ENCODE measurements at regions not wholly inside any gene's neighbourhood (a gene's known extent, or its start where the extent isn't known, plus 50 kb on each side); places are given as distances from the start of the nearest gene placed in this dataset.
"Not testable (repeated sequence)": the region's sequence is repeated elsewhere in the genome, so short reads cannot be mapped to it uniquely, and the experiment has no call there.

GRCh38 chr10:4434105-4434504, 391.9 kb upstream of the AKR1E2 start:
- DNase-seq, result no peak

- no peak for DNase-seq
Observed at GRCh38 chr10:4431114-4431863, 394.7 kb upstream of the AKR1E2 start.

- DNase-seq, result no peak
Observed at GRCh38 chr10:4429571-4429970, 396.4 kb upstream of the AKR1E2 start.

DNA sequence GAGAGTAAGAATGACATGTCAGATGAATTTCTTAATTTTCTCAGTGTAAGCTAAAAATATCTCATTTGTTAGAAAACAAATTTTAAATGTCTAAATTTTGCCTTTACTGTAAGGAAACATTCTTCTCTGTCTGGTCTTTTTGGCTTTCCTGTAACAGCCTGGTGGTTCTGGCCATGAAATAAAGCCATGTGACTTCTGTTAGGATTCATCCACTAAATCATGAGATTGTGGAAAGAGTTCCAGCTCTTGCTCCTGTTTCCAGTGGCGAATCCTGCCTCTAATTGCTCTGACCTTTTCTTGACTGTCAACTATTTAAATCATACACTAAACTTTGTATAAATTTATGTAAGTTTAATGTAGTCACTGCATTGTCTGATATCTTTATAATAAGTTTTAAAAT, 398.5 kb upstream of the AKR1E2 start:
- no peak for DNase-seq

GRCh38 chr10:4426866-4427265, 399.1 kb upstream of the AKR1E2 start:
- DNase-seq, result no peak

- DNase-seq, result no peak
Observed at GRCh38 chr10:4409319-4409718, 416.7 kb upstream of the AKR1E2 start.

- DNase-seq, result no peak
Observed at GRCh38 chr10:4407783-4408182, 418.2 kb upstream of the AKR1E2 start.

- DNase-seq, result no peak
Observed at GRCh38 chr10:4405828-4406227, 420.2 kb upstream of the AKR1E2 start.

- DNase-seq, result no peak
Observed at GRCh38 chr10:4403638-4404252, 422.3 kb upstream of the AKR1E2 start.

GRCh38 chr10:4401080-4401479, 424.9 kb upstream of the AKR1E2 start:
- DNase-seq, result not testable (repeated sequence)

DNA sequence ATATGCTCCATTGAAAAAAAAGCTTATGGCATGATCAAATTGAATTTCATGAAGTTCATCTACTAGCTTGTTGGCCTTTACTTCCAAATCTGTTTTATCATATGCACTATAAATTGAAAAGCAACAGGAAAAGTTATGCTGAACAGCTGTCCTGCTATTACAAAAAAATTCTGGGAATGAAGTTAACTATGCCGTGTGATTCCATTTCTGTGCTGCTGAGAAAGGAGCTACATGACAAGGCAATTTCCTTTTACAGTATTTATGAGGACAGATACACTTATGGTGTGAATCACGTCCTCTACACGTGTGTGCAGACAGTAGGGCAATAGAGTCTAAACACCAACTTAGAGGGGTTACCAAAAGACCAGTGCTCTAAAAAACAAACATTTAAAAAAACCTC, 426.5 kb upstream of the AKR1E2 start:
- DNase-seq, result no peak

DNA sequence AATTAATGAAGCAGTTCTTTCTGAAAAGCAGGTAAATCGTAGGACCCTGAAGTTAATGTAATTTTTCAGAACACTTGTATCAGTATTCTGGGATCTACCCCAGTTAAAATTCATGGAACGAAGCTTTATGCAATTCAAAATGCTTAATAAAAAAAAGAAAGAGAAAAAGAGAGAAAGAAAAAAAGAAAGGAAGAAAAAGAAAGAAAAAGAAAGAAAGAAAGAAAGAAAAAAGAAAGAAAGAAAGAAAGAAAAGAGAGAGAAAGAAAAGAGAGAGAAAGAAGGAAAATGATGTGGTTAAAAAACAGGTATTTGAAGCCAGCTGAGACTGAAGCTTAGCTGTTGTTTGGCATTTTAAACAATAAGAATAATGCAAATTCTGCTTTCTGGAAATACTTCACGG, 427.4 kb upstream of the AKR1E2 start:
- DNase-seq, result no peak

DNA sequence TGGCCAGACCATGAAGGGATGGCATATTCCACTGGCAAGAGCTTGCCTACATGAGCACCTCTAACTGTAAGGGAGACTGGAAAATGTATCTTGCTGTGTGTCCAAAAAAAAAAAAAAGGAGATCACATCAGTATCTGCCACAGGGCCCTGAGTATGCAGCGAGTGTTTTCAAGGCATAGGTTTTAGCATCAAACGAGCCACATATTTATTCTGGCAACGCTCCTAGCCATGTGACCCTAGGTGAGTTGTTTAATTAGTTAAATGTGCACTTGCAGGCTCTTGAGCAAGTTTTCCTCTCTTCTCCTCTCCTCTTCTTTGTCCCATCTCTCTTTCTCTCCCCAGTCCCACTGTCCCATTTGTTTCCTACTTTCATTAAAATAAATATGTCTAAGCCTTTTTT, 428.7 kb upstream of the AKR1E2 start:
- DNase-seq, result no peak

DNA sequence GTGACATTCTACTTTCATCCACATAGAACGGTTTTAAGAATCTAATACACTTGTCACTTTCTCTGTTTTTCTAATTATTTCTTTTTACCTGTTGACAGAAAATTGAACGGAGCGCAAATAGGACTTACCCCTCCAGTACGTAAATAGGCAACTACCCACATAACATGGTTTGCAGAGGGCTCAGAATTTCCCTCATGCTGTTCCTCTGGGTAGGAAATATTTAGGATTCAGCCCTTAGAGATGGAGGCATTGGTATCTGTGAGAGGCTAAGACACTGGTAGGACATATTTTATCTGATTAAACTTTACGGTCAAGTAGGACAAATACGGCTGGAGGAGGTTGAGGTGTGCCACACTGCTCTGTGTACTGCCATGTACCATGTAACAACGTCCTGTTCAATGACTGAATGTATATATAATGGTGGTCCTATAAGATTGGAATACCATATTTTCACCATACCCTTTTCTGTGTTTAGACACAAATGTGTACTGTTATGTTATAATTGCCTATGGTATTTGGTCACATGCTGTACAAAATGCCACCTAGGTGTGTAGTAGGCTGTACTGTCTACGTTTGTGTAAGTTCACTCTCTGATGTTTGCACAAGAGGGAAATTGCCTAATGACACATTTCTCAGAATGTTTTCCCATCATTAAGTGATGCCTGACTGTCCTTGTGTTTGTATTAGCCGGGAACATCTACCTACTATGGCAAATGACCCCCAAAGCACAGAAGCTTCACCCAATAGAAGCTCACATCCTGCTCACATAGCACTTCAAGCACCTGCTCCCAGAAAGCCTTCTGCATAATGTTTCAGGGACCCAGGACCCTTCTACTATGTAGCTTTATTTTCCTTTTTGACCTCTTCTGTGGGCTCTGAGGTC, 429.4 kb upstream of the AKR1E2 start:
- no peak for DNase-seq

DNA sequence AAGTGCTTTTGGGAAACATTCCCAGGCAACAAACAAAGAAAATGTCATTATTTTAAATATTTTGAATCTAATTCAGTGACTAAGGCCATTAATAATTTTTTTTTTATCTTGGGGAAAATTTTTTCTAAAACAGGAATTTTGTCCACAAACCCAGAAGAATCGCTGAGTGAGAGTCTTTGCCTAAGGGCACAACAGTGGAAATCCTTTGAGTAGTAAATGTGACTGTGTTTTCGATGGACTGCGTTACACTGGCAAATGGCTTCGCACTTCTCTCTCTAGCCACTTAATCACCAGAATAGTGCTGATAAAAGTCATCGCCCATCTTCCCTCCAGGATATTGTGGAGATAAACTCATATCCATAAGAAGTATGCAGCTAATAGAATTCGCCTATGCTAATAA, 430.3 kb upstream of the AKR1E2 start:
- DNase-seq, result no peak

DNA sequence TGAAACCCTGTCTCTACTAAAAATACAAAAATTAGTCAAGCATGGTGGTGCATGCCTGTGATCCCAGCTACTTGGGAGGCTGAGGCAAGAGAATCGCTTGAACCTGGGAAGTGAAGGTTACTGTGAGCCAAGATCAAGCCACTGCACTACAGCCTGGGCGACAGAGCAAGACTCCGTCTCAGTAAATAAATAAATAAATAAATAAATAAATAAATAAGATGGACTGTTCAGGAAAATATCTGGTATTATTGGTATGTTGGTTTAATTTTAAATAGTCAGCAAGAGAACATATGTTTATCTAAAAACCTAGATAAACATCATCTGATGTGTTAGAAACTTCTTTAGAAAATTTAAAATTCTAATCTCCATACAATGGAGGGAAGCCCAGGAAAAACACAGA, 431.6 kb upstream of the AKR1E2 start:
- DNase-seq, result not testable (repeated sequence)

DNA sequence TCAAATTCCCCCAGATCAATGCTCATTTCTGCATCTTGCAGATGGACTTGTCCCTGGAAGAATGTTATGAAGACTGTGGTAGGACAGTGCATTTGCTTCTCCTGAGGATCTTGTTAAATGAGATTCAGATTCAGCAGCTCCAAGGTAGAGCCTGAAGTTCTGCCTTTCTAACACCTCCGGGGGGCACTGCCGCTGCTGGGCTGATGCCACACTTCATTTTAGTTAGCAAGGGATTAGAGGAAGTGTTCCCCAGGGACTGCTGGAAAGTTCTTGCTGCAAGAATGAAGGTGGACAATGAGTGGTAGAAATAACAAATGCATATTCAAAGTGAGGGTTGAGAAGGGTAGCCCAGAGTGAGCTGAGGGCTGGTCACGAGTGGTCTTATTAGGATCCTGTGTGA, 434.3 kb upstream of the AKR1E2 start:
- DNase-seq, result no peak

- no peak for DNase-seq
Observed at GRCh38 chr10:4390219-4390618, 435.8 kb upstream of the AKR1E2 start.

DNA sequence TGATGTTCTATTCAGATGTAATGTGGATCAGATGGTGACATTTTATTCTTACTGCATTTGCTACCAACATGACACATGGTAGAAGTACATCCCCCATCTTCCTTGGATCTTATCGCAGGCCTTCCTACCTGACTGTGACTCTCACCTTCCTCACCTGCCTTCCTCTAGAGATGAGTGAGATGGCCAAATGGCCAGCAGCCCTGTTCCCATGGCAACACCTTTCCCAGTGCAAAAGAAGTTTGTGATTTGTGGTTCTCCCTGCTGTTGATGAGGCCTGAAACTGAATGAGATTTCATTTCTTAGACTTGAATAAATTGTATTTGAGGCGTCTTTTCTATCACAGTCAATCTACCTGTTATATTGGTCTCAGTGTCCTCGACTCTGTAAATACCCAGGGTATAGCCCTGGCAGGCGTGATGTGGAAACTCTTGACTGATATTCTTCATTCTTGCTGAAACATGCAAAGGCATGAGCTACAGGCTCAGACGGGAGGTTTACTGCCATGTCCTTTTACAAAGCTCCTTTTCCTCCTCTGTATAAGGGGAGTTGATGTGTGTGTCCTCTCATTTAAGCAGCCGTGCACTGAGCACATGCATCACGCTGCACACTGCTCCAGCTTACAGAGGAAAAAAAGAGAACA, 440.7 kb upstream of the AKR1E2 start:
- DNase-seq, result no peak

DNA sequence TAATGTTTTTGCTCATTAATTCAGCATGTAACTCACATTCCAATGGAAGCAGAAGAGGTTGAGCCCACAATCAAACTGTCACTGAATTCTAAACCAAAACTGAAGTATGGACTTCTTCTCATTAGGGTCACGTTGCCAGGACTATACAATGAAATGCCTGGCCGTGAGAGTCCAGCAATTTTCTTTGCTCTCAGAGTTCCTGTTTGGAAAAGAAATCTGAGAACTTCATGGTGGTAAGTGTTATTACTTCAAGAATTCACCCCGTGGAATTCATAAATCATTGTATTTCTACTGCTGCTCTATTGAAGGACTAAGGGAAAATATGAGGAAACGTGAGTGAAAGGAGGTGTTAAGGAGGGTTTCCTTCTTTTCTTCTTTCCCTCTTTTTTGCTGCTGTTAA, 441.8 kb upstream of the AKR1E2 start:
- DNase-seq, result no peak

DNA sequence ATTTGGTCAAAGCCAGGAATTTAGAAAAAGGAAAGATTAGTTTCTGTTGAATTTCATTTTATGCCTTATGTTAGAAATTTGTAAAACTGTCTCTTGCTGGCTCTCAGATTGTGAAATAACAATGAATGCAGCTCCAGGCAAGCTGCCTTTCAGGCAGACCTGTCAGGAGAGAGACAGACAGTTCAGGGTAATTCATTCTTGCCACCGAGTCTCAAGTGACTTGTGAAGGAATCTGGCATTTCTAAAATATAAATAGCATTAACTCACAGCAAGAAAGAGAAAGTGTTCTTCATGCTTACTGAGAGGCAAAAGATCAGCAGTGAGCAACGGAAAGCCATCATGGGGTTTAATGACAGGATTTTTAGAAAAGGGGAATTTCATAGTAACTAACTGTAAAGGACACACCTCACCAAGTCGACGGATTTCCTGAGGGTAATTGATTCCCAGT, 442.3 kb upstream of the AKR1E2 start:
- DNase-seq, result no peak

- no peak for DNase-seq
Observed at GRCh38 chr10:4382811-4383210, 443.2 kb upstream of the AKR1E2 start.

GRCh38 chr10:4373612-4374011, 452.4 kb upstream of the AKR1E2 start:
- no peak for DNase-seq

Data from NCI-H1930 (cell line).